HTR-8/SVneo (cell line): ENCODE measurements at regions not wholly inside any gene's neighbourhood (a gene's known extent, or its start where the extent isn't known, plus 50 kb on each side); places are given as distances from the start of the nearest gene placed in this dataset.
"Not testable (repeated sequence)": the region's sequence is repeated elsewhere in the genome, so short reads cannot be mapped to it uniquely, and the experiment has no call there.

Source experiments
- DNase-seq: peaks from one replicate; pipeline ENCODE4 v3.0.0; 2011; ENCODE audit warnings: low spot score, mixed read lengths; ENCODE audit not compliant: insufficient read length
- FAIRE-seq: peaks from 2 replicates; lab custom pipeline; 2011; peaks lifted over from hg19 to GRCh38; lab: Jason Lieb, UNC

DNA sequence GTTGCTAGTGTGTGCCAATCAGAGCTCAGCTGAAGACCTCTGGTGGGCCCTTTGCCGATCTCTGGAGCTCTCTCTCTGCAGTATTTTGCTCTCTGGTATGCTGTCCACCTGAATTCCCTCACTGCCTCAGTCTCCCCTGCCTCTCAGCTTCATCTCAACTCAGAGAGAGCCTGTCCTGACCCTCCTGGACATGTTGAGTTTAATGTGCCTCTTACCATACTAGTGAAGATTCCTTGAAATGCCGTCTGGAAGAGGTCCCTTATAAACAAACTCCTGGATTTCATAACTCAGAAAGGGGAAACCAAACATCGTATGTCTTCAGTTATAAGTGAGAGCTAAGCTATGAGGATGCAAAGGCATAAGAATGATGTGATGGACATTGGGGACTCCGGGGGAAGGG lies 231.1 kb upstream of the ZNF217 start:
- DNase-seq (no peak), FAIRE-seq (no peak)

- FAIRE-seq (no peak), DNase-seq (no peak)
Observed at GRCh38 chr20:53823121-53823764, 229.6 kb upstream of the ZNF217 start.

DNA sequence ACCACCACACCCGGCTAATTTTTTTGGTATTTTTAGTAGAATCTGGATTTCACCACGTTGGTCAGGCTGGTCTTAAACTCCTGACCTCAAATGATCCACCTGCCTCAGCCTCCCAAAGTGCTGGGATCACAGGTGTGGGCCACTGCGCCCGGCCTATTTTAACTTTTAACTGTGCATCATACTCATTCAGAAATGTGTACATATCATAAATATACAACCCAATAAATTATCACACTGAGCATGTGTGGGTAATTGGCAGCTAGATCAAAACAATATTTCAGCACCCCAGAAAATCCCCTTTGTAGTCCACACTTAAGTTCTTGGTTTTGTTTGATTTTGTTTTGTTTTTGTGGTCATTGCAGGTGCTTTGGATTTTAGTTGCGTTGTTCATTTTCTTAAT lies 228.9 kb upstream of the ZNF217 start:
- FAIRE-seq, result no peak

DNA sequence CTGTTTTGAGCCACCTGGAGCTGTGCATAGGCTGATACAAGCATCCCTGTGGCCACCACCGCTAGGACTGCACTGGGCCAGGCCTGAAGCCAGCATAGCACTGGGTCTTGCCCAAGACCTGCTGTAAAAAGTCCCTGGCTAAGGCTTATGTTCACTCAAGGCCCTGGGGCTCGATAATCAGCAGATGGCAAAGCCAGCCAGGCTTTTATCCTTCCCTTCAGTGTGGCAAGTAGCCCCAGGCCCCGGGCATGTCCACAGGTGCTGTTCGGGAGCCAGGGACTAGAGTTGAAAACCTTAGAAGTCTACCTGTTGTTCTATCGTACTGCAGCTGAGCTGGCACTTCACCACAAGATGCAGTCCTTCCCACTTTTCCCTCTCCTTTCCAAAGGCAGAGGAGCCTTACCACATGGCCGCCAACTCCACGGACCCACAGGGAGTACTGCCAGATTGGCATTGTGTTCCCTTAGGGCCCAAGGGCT lies 226.4 kb upstream of the ZNF217 start:
- peak; percentile 93 for FAIRE-seq
- no peak for DNase-seq

More for the DNA sequence above, 228.9 kb upstream of the ZNF217 start:
- DNase-seq, result no peak

- FAIRE-seq (no peak), DNase-seq (no peak)
Observed at GRCh38 chr20:53818457-53819177, 225.0 kb upstream of the ZNF217 start.

GRCh38 chr20:53817513-53817912 lies 223.9 kb upstream of the ZNF217 start:
- DNase-seq, FAIRE-seq: not testable (repeated sequence)

DNA sequence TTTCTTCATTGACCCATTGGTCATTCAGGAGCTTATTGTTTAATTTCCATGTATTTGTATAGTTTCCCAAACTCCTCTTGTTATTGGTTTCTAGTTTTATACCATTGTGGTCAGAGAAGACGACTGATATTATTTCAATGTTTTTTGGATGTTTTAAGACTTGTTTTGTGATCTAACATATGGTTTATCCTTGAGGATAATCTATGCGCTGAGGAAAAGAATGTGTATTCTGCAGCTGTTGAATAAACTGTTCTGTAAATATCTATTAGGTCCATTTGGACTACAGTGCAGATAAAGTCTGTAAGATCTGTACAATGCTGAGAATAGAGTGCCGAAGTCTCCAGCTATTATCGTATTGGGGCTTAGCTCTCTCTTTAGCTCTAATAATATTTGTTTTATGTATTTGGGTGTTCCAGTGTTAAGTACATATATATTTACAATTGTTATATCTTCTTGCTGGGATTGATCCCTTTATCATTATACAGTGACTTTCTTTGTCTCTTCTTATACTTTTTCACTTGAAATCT lies 223.3 kb upstream of the ZNF217 start:
- peak; percentile 68 for FAIRE-seq

GRCh38 chr20:53815509-53815908 lies 221.9 kb upstream of the ZNF217 start:
- FAIRE-seq, result no peak
- DNase-seq, result no peak

More for the DNA sequence above, 223.3 kb upstream of the ZNF217 start:
- DNase-seq, result no peak

GRCh38 chr20:53814060-53814459 lies 220.4 kb upstream of the ZNF217 start:
- FAIRE-seq (peak; percentile 31), DNase-seq (no peak)

DNA sequence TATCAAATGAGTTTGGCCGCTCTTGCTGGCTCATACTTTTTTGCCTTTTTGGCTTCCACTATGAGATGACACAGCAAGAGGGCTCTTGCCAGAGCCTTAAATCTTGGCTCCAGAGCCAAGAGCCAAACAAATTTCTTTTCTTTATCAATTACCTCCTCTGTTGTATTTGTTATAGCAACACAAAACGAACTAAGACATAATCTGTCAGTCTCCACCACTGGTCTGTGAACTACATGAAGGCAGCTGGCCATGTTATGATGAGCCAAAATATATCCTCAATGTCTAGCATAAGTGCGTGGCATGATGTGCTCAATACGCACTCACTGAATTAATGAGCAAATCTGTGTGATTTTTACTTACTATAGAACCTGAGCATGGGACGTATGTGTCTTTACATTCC lies 220.0 kb upstream of the ZNF217 start:
- FAIRE-seq (peak; percentile 95), DNase-seq (no peak)

DNA sequence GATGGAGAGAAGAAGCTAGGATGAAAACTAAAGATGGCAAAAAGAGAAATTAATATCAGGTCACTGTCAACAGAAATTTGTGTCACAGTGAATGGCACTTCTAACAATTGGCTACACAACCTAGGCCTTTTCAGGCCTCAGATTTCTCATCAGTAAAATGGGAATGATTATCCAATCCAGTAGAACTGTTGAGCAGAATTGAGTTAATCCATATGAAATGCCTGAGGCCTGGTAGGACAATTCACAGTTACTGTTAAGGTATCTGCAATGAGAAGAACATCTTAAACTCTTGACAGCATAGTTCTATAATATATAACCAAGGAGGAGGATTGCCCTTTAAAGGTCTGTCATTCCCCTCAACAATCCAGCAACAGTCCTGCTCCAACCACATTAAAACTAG lies 217.9 kb upstream of the ZNF217 start:
- DNase-seq (no peak), FAIRE-seq (peak; percentile 20)

- FAIRE-seq (no peak), DNase-seq (no peak)
Observed at GRCh38 chr20:53810661-53811355, 217.2 kb upstream of the ZNF217 start.

GRCh38 chr20:53809728-53810365 lies 216.2 kb upstream of the ZNF217 start:
- FAIRE-seq, result peak; percentile 13

GRCh38 chr20:53809217-53809616 lies 215.6 kb upstream of the ZNF217 start:
- FAIRE-seq (peak; percentile 87), DNase-seq (no peak)

More at GRCh38 chr20:53809728-53810365, 216.2 kb upstream of the ZNF217 start:
- no peak for DNase-seq

GRCh38 chr20:53808733-53809132 lies 215.1 kb upstream of the ZNF217 start:
- DNase-seq (no peak), FAIRE-seq (no peak)

DNA sequence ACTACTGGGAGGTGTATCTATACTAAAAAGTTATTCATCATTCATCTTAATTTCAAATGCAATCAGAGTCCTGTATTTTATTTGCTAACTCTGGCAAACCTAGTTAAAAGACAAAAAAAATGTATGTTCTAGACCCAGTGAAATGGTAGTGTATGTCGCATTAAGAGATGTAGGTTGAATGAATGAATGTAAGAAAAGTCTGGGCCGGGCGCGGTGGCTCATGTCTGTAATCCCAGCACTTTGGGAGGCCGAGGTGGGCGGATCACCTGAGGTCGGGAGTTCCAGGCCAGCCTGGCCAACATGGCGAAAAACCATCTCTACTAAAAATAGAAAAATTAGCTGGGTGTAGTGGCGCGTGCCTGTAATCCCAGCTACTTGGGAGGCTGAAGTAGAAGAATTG lies 214.7 kb upstream of the ZNF217 start:
- not testable (repeated sequence) for FAIRE-seq, DNase-seq

- DNase-seq, result no peak
- FAIRE-seq, result peak; percentile 69
Observed at GRCh38 chr20:53806683-53807401, 213.2 kb upstream of the ZNF217 start.

DNA sequence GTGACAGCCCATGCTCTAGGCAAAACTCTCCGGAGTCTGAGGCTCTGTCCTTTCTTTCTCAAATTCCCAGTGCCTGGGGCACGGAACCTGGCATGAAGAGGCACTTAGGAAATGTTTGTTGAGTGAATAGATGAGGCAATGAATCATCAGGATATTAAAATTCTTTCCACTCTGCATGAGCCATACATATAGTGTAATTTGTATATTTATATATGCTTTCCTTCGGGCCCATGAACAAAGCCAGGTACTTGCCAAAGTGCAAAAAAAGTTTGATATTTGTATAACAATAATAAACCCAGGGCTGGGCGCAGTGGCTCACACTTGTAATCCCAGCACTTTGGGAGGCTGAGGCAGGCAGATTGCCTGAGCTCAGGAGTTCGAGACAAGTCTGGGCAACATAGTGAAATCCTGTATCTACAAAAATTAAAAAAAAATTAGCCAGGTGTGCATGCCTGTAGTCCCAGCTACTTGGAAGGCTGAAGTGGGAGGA lies 212.3 kb upstream of the ZNF217 start:
- DNase-seq (peak; percentile 95), FAIRE-seq (no peak)
